ENCODE measurements at regions not wholly inside any gene's neighbourhood (a gene's known extent, or its start where the extent isn't known, plus 50 kb on each side); places are given as distances from the start of the nearest gene placed in this dataset.

GRCh38 chr5:163609910-163610309 lies 104.5 kb downstream of the MAT2B start:
- no peak overlapping the region for H3K4me2 ChIP-seq (ENCODE audit: low read depth, low read length)
- no TSS peak for BruUV-seq (replicated peaks)
- no peaks in the 10 kb centered on the region for H3K36me3 ChIP-seq (replicated peaks in 1 of 2; ENCODE audit: control insufficient read depth in 1 of 2, insufficient read depth in 2 of 2, low read length in 2 of 2)
- intact Hi-C loops (cut with micrococcal nuclease; ENCODE audit: unreplicated experiment), result no loop called here
- no peak overlapping the region for H3K27ac ChIP-seq (ENCODE audit: extremely low read length, insufficient read depth, low read length)
- H2AFZ ChIP-seq (ENCODE audit: low read length), result no peak overlapping the region
- no peak overlapping the region for H3K4me3 ChIP-seq (replicated peaks in 1 of 3; ENCODE audit: insufficient read depth in 1 of 3, low read depth in 2 of 3, low read length in 3 of 3)
- peak; percentile 80 to 82 for TF ChIP-seq MAFK (conservative IDR thresholded peaks at IDR 0.05 in 1 of 2, IDR thresholded peaks at IDR 0.05 in 1 of 2; ENCODE audit: low read length in 2 of 2)
- TF ChIP-seq CSRNP2 (CRISPR knock-in tag; conservative IDR thresholded peaks at IDR 0.05; ENCODE audit: low read depth), result no peak
- TF ChIP-seq ZNF597 (CRISPR knock-in tag; IDR thresholded peaks at IDR 0.05), result no peak
- no peak for TF ChIP-seq HNF4A (CRISPR knock-in tag; IDR thresholded peaks at IDR 0.05)
- no peak for TF ChIP-seq TFE3 (CRISPR knock-in tag; IDR thresholded peaks at IDR 0.05)
- no peak for TF ChIP-seq TEF (CRISPR knock-in tag; IDR thresholded peaks at IDR 0.05)
- no peak for TF ChIP-seq ZNF772 (CRISPR knock-in tag; IDR thresholded peaks at IDR 0.05)
- TF ChIP-seq PLSCR1 (CRISPR knock-in tag; IDR thresholded peaks at IDR 0.05; ENCODE audit: borderline replicate concordance), result no peak
- peak; percentile 73 for TF ChIP-seq MAFF (IDR thresholded peaks at IDR 0.05; ENCODE audit: low read depth, low read length)
- no peak for TF ChIP-seq TRIM24 (CRISPR knock-in tag; IDR thresholded peaks at IDR 0.05)
- no peak for TF ChIP-seq ZNF766 (CRISPR knock-in tag; IDR thresholded peaks at IDR 0.05; ENCODE audit: borderline replicate concordance)
- no peak for TF ChIP-seq SALL2 (CRISPR knock-in tag; IDR thresholded peaks at IDR 0.05)
- TF ChIP-seq ZNF234 (CRISPR knock-in tag; conservative IDR thresholded peaks at IDR 0.05), result no peak
- in situ Hi-C loops (cut with HindIII; ENCODE audit: extremely low pct_ligation_motif_present, low pct_unique_long_range_greater_than_20kb), result no loop called here
- CTCF ChIA-PET (ENCODE audit: low intra/inter-chr PET ratio, low total read pairs), result no interaction called here
- no peaks in the 10 kb centered on the region for H3K9me3 ChIP-seq (ENCODE audit: low read length)
- no peaks in the 10 kb centered on the region for H3K4me1 ChIP-seq (ENCODE audit: insufficient read depth, low read length)
- no peaks in the 10 kb centered on the region for H3K79me2 ChIP-seq (ENCODE audit: insufficient read depth, low read length)
- FAIRE-seq (no peak), DNase-seq (ENCODE audit: low spot score) (no peak), ATAC-seq (no peak)
- POLR2A ChIA-PET, result no interaction called here
- H4K20me1 ChIP-seq (ENCODE audit: insufficient read depth, low read length), result no peaks in the 10 kb centered on the region
- H3K9ac ChIP-seq (ENCODE audit: insufficient read depth, low read depth, low read length), result no peak overlapping the region
- H3K27me3 ChIP-seq (ENCODE audit: control insufficient read depth in 1 of 2, insufficient read depth in 2 of 2, low read length in 2 of 2), result no peaks in the 10 kb centered on the region
- 5% methylated on average over 1 of the region's 1 CpG for WGBS (ENCODE audit: low lambda C conversion rate)
